Ovary (tissue), 7 donors: ENCODE measurements at regions not wholly inside any gene's neighbourhood (a gene's known extent, or its start where the extent isn't known, plus 50 kb on each side); places are given as distances from the start of the nearest gene placed in this dataset.

Experiments used
- DNase-seq, 5 donors: peaks; one replicate each; pipeline ENCODE4 v3.0.0-alpha.2; 2019 to 2020
- H3K27ac ChIP-seq, 2 donors: fragments of 200-600 bp; one replicate each; pipeline versions ENCODE4 v1.5.1 to v1.8.0; 2019 to 2022
- H3K27me3 ChIP-seq: fragments of 200-600 bp; one replicate; pipeline ENCODE4 v1.8.0; 2022
- H3K36me3 ChIP-seq: fragments of 200-600 bp; sonication (generic); one replicate; pipeline ENCODE4 v1.5.1; 2019
- H3K4me1 ChIP-seq: one replicate; pipeline ENCODE4 v1.8.1; 2013; ENCODE audit warnings: mild to moderate bottlenecking, moderate library complexity; ENCODE audit not compliant: insufficient read depth
- H3K4me3 ChIP-seq: fragments of 200-600 bp; sonication (generic); one replicate; pipeline ENCODE4 v1.5.1; 2017
- H3K9me3 ChIP-seq, 2 donors: fragments of 200-600 bp in 1 of 2; sonication (generic) in 1 of 2; one replicate each; pipeline versions ENCODE4 v1.5.1 to v1.8.1; 2013 to 2019; ENCODE audit warnings: mild to moderate bottlenecking in 1 of 2, moderate library complexity in 1 of 2
- CTCF ChIP-seq, 3 donors: fragments of 450-650 bp in 2 of 3; fragments of 200-600 bp in 1 of 3; IDR thresholded peaks; one replicate each; pipeline versions ENCODE4 v1.5.1 to v1.8.0; 2016 to 2022; ENCODE audit warnings: antibody characterized with exemption in 3 of 3, mild to moderate bottlenecking in 1 of 3
- EP300 ChIP-seq: sonication (generic); formaldehyde crosslinking; IDR thresholded peaks from one replicate; pipeline ENCODE4 v1.6.1; 2017; ENCODE audit warnings: antibody characterized with exemption
- POLR2A ChIP-seq: fragments of 450-650 bp; IDR thresholded peaks from one replicate; pipeline ENCODE4 v1.6.1; 2017; ENCODE audit warnings: antibody characterized with exemption, mild to moderate bottlenecking, moderate library complexity
- WGBS, 3 donors: extraction: QIAGEN DNeasy Blood & Tissue Kit in 1 of 3; methylation state at CpG; one replicate each; pipeline versions ENCODE4 v1.1.5 to v1.1.7; 2013 to 2017; 5-methylcytosine and 5-hydroxymethylcytosine counted together
- intact Hi-C, 4 donors: fragments of 100-400 bp; cut with DNase I; formaldehyde crosslinking; loops; one replicate each; pipeline versions ENCODE4 v1.11.0 to v1.15.1; 2022 to 2023
- donor health status: DM: no; HTN: no; CAD: no; lungs with moderate emphysema.
- donor health status: DM: no; HTN: no; CAD: no.
- donor health status: Bipolar disorder and iron deficiency.
- donor health status: DM: no; HTN: no; CAD: no.
- donor health status: DM: yes; HTN: yes; CAD: no.

GRCh38 chr4:147173797-147174432 is 228.3 kb upstream of the TTC29 start:
- Histone ChIP-seq H3K4me3 (no peak overlapping the region), H3K9me3 (no peaks in the 10 kb centered on the region), H3K36me3 (no peaks in the 10 kb centered on the region), H3K4me1 (peaks cover 3% of the 10 kb centered on the region), H3K27me3 (no peaks in the 10 kb centered on the region), H3K27ac (no peak overlapping the region)
- intact Hi-C loops, result no loop called here
- TF ChIP-seq CTCF (IDR thresholded peaks at IDR 0.05) (no peak), POLR2A (no peak), EP300 (no peak)
- 59 to 76% (median 73%) methylated on average over 7 of the region's 7 CpGs for WGBS, 3 donors
- no peak for DNase-seq

GRCh38 chr4:147174591-147174990 is 228.9 kb upstream of the TTC29 start:
- H3K27me3 ChIP-seq, result no peaks in the 10 kb centered on the region
- 33 to 44% (median 36%) methylated on average over 1 of the region's 1 CpG for WGBS, 3 donors
- H3K9me3 ChIP-seq, result no peaks in the 10 kb centered on the region
- H3K36me3 ChIP-seq, result no peaks in the 10 kb centered on the region
- intact Hi-C loops, result no loop called here
- TF ChIP-seq CTCF (IDR thresholded peaks at IDR 0.05) (no peak), POLR2A (no peak), EP300 (no peak)
- H3K4me1 ChIP-seq, result peaks cover 3% of the 10 kb centered on the region
- no peak overlapping the region for H3K27ac ChIP-seq
- H3K4me3 ChIP-seq, result no peak overlapping the region
- DNase-seq, result no peak

GRCh38 chr4:147175460-147176025 is 229.9 kb upstream of the TTC29 start:
- no peaks in the 10 kb centered on the region for H3K27me3 ChIP-seq
- peaks cover 3% of the 10 kb centered on the region for H3K4me1 ChIP-seq
- H3K9me3 ChIP-seq, result no peaks in the 10 kb centered on the region
- intact Hi-C loops, result no loop called here
- no peak overlapping the region for H3K27ac ChIP-seq
- no peak for DNase-seq
- 87 to 97% (median 88%) methylated on average over 1 of the region's 1 CpG for WGBS, 3 donors
- TF ChIP-seq POLR2A (no peak), EP300 (no peak), CTCF (IDR thresholded peaks at IDR 0.05) (no peak)
- no peaks in the 10 kb centered on the region for H3K36me3 ChIP-seq
- no peak overlapping the region for H3K4me3 ChIP-seq

- TF ChIP-seq CTCF (IDR thresholded peaks at IDR 0.05), result no peak
- TF ChIP-seq EP300, result no peak
- no peak for TF ChIP-seq POLR2A
- no peak for DNase-seq
- H3K4me1 ChIP-seq, result no peaks in the 10 kb centered on the region
- H3K27me3 ChIP-seq, result no peaks in the 10 kb centered on the region
- WGBS, 3 donors, result 91 to 96% (median 93%) methylated on average over 2 of the region's 2 CpGs
- intact Hi-C loops, result no loop called here
- no peaks in the 10 kb centered on the region for H3K9me3 ChIP-seq
- H3K36me3 ChIP-seq, result no peaks in the 10 kb centered on the region
- no peak overlapping the region for H3K4me3 ChIP-seq
- no peak overlapping the region for H3K27ac ChIP-seq
Observed at GRCh38 chr4:147182041-147182440, 236.4 kb upstream of the TTC29 start.
